HG03103 (cell line): ENCODE measurements at regions not wholly inside any gene's neighbourhood (a gene's known extent, or its start where the extent isn't known, plus 50 kb on each side); places are given as distances from the start of the nearest gene placed in this dataset.

Experiments used
- ATAC-seq: cut with Tn5 transposase; IDR thresholded peaks from one replicate; pipeline ENCODE4 v1.9.1; 2021; ENCODE audit warnings: low read depth; ENCODE audit not compliant: unreplicated experiment

DNA sequence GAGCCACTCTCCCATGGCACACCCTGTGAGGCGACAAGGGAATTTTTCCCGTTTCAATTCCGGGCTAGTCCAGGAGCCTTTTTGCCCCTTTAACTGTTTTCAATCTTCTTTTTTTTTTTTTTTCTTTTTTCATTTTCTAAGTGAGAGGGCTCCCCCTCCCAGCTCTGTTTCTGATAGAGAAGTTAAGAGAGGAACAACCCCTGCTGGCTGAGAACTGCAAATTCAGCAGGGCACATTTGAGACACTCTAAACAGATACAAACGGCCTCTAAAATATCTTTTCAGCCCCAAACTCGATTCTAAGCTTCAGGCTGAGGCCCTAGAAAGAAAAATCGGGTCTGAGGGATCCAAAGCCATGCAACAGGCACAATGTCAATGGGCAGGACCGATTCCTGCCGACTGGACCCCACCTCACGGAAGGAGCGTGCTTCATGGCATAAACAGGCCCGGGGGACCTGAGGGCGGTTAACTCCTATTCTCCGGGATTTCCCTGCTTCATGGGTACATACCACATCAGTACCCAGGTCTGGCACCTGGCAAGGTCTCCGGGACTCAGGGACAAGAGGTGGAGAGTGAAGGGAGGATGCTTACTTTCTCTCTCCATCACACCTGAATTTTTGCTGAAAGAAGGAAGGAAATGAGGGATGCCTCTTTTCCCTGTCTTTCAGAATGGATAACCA, 627.5 kb downstream of the BUD13 start:
- no peak for ATAC-seq

- no peak for ATAC-seq
Measured at GRCh38 chr11:116144387-116144958, 628.3 kb downstream of the BUD13 start.

GRCh38 chr11:116138280-116138679, 634.1 kb upstream of the CADM1 start:
- no peak for ATAC-seq

GRCh38 chr11:116137753-116138152, 633.5 kb upstream of the CADM1 start:
- no peak for ATAC-seq

DNA sequence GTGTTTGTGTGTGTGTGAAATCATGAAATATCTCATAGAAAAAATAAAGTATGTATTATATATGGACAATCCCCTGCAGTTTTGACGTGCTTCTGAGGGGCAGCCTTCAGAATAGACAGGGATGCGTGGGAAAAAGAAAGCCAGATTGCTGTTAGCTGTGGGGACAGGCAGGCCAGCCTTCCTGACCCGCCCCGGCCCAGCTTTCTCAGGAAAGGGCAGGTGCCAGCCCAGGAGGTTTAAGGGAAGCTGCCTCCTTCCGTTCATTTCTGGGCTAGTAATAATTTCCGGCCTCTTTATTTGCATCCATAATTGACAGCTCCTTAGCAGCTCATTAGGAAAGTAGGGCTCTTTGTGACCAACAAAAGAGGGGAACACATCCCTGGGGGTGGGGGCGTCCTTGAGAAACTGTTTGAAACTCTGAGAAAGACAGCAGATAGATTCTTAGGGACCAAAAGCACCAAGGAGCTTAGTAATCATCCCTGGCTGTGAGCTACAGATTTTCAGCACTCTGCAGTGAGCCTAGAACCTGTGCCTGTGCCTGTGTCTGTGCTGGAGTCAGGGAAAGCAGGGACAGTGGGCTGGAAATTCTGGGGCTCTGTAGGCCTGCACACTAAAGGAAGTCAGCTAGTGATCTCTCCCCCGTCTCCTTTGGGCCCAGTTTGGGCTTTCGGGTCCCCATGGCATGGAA, 632.9 kb upstream of the CADM1 start:
- no peak for ATAC-seq

DNA sequence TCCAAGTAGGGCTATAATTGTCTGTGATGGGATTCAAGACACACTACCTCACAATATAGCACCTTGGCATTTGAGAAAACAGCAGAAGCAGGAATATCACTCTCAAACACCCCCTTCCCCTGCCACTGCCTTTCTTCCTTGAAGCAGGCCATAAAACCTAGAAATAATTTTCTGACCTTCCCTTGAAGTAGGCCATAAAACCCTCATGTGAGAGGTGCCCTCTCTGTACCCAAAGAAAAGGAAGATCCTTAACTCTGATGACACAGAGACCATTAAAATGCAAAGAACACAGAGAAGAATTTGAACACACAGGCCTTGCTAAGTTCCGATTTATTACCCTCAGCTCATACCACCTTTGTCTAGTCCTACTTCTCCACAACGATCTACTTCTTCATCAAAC, 631.7 kb upstream of the CADM1 start:
- ATAC-seq, result no peak

DNA sequence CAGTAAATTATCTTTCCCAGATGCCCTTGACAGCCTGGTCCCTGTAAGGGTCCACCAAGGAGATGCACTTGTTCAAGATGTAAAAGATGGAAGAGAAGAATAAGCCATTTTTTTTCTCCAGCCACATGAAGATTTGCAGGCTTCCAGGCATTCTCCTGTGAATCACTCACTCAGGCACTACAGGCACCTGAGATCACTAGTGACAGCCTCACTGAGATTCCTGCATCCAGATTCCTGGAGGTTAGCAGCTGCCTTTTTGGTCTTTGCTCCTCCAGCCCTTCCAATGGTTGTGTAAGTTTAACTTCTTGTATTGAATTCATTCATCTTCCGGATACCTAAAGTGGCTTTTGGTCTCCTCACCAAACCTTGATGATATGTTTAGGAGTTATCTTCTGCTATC, 630.2 kb upstream of the CADM1 start:
- no peak for ATAC-seq

- no peak for ATAC-seq
Measured at GRCh38 chr11:116132273-116132978, 628.2 kb upstream of the CADM1 start.

DNA sequence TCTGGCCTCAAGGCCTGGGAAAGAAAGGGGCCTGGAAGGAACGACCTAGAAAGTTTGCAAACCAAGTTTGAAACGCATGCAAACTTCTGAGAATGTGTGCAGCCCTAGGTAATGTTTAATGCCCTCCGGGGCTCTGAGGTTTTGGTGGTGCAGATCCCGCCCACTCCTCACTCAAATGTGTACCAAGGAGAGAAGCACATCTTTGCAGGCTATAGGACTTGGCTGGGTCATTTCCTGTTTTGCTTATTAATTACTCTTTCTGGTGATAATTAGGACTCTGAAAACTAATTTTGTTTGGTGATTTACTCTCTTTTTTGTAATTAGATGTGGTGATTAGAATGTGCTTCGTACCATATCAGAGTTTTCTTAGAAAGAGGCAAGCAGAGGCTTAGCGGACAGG, 625.9 kb upstream of the CADM1 start:
- ATAC-seq, result no peak

GRCh38 chr11:116129456-116129855, 625.2 kb upstream of the CADM1 start:
- no peak for ATAC-seq

DNA sequence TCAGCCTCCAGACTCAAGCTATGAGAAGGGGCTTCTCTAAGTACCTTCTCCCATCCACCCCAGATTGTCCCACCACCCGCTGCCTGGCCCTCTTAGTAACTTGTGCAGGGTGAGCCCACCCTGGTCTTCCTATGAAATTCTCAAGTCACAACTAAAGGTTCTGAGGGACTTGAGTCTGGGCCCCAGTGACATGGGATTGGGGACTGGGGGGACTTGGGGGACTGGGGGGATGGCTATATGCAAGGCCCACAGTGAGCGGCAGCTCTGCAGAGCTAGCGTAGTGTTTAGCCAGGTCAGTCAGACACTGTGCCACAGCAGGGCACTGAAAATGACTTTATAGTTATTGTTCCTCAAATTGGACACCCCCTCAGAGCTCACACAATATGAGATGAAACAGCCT, 622.3 kb upstream of the CADM1 start:
- ATAC-seq, result no peak

DNA sequence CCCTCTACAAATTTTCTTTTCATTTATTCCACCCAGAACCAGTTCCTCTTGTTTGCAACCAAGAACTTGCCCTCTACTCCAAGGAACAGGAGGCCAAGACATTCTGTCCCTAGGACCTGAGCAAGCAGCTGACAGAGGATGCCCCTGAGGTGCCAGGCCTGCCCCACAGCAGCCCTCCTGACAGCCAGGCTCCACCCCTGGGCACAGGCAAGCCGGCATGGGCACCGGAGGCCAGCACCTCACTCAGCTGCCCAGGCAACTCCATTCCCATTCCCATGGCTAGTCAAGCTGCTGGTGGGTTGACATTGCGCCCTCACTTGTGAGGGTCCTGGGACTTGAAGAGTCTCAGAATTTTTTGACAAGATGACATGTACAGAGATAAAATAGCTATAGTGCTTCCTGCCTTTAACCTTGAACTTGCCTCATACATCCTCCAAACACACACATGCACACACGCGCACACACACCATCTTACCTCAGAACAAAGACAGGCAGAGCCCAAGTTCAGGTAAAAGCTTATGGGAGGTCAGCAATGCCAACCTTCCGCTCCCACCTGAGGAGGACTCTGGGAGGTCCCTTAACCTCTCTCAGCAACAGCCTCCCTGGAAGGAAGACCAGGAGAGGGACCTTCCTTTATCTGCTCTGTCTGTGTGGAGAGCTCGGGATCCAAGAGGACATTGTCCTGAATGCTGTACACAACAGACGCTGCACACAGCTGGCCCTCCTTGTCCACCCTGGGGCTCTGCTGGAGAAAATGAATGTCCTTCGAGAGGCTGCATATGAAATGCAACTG, 620.9 kb upstream of the CADM1 start:
- ATAC-seq, result no peak

DNA sequence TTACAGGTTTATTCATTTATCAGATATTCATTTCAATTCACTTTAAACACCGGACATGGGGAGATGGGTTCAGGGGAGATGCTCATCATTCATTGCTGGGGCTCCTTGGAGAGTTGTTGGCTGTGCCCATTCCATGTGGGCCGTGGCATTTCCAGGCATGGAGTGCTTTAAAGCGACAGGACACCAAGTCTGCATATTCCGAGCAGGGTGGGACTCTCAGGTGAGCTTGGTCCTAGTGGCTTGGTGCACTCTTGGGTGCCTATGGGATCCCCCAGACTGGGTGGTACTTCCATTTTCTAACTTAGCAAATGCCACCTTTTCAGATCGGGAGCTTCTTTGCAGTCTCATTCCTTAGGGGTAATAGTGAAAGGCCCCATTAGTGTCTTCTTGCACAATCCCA, 619.5 kb upstream of the CADM1 start:
- ATAC-seq, result no peak

- ATAC-seq, result no peak
Measured at GRCh38 chr11:116122697-116123472, 618.7 kb upstream of the CADM1 start.

DNA sequence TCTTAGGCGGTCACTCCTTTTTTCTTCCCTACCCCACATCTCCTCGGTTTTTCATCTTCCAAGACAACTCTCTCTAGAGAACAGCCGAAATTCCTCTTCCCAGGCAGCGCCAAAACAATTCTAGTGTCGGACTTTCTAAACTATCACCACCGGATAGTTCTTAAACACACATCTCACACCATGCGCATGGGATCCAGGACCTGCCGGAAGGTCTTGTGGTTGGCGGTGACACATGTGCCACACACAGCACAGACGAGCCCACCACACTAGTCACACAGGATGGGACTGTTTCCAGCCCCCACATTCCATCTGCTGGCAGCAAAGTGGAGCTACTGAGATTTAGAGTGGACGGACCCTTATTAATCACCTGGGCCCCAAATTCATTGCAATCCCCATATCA, 614.9 kb upstream of the CADM1 start:
- ATAC-seq, result no peak

GRCh38 chr11:116118138-116118470, 613.9 kb upstream of the CADM1 start:
- no peak for ATAC-seq

- no peak for ATAC-seq
Measured at GRCh38 chr11:116117331-116118137, 613.3 kb upstream of the CADM1 start.

- ATAC-seq, result no peak
Measured at GRCh38 chr11:116115801-116116200, 611.6 kb upstream of the CADM1 start.

GRCh38 chr11:116114198-116114651, 610.0 kb upstream of the CADM1 start:
- ATAC-seq, result no peak
